Upper lobe of right lung (tissue), 1 donor: ENCODE measurements at regions not wholly inside any gene's neighbourhood (a gene's known extent, or its start where the extent isn't known, plus 50 kb on each side); places are given as distances from the start of the nearest gene placed in this dataset.
"Not testable (repeated sequence)": the region's sequence is repeated elsewhere in the genome, so short reads cannot be mapped to it uniquely, and the experiment has no call there.

Experiments used
- ATAC-seq: fragments of 200-7000 bp; cut with Tn5 transposase; one replicate; pipeline ENCODE4 v1.9.1; 2020; ENCODE audit warnings: mild to moderate bottlenecking, moderate library complexity
- DNase-seq: peaks from one replicate; pipeline ENCODE4 v3.0.0-alpha.2; 2020
- H3K27ac ChIP-seq: fragments of 200-600 bp; one replicate; pipeline ENCODE4 v1.8.0; 2022
- H3K27me3 ChIP-seq: fragments of 200-600 bp; one replicate; pipeline ENCODE4 v1.8.0; 2022; ENCODE audit warnings: mild to moderate bottlenecking
- H3K36me3 ChIP-seq: fragments of 200-600 bp; one replicate; pipeline ENCODE4 v1.8.0; 2022
- H3K4me1 ChIP-seq: fragments of 200-600 bp; one replicate; pipeline ENCODE4 v1.8.0; 2022
- H3K4me3 ChIP-seq: fragments of 200-600 bp; one replicate; pipeline ENCODE4 v1.8.0; 2022; ENCODE audit warnings: mild to moderate bottlenecking
- H3K9me3 ChIP-seq: fragments of 200-600 bp; one replicate; pipeline ENCODE4 v1.8.0; 2022
- CTCF ChIP-seq: fragments of 200-600 bp; IDR thresholded peaks from one replicate; pipeline ENCODE4 v1.8.0; 2022; ENCODE audit warnings: antibody characterized with exemption
- intact Hi-C: fragments of 100-400 bp; cut with DNase I; formaldehyde crosslinking; loops from one replicate; pipeline ENCODE4 v1.11.0; 2022
- donor health status: DM: no; HTN: yes; CAD: no; lungs with severe emphysema.

GRCh38 chr22:48920776-48921241 lies 906.9 kb downstream of the BRD1 start:
- Histone ChIP-seq H3K4me1 (no peaks in the 10 kb centered on the region), H3K9me3 (no peaks in the 10 kb centered on the region), H3K27ac (no peak overlapping the region), H3K27me3 (peaks cover 8% of the 10 kb centered on the region), H3K36me3 (no peaks in the 10 kb centered on the region), H3K4me3 (no peak overlapping the region)
- TF ChIP-seq CTCF = no peak
- ATAC-seq (no peak), DNase-seq (peak; percentile 47)
- intact Hi-C loops = no loop called here

DNA sequence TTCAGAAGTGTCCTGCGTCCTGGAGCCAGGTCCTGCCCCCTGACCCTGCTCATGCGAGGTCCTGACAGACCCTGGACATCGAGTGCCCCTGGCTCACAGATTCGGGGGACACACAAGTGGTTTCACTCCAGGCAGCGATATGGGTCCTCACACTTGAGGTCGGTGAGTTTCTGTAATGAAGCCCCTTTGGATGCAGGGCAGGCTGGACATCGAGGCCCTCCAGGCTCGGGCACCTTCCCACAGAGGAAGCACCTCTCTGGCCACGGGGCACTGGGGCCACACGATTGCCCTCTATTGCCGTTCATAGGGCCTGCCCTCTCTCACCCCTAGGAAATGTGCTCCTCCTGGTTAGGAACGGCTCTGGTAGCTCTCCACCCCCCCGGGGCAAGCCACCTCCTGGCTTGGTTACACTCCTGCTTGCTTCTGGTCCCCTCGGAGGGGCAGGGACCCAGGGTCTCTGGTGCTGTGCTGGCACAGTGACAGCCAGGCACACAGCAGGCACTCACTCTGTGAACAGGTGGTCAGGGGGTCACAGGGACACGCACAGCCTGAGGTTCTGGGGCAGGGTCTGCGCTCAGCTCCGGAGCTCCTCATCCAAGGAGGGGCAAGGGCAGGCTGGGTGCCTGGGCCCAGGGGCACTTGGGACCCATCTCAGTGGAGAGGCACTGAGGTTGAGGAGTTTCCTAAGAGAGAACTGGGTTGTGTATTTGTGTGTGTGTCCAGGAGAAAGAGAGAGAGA lies 907.7 kb downstream of the BRD1 start:
- Histone ChIP-seq H3K4me1 (no peaks in the 10 kb centered on the region), H3K9me3 (no peaks in the 10 kb centered on the region), H3K27ac (no peak overlapping the region), H3K27me3 (peaks cover 15% of the 10 kb centered on the region), H3K4me3 (no peak overlapping the region), H3K36me3 (no peaks in the 10 kb centered on the region)
- intact Hi-C loops = no loop called here
- ATAC-seq = peak; percentile 43
- TF ChIP-seq CTCF = no peak
- peak; percentile 49 for DNase-seq

GRCh38 chr22:48919187-48919590 lies 908.5 kb downstream of the BRD1 start:
- H3K36me3 ChIP-seq = no peaks in the 10 kb centered on the region
- intact Hi-C loops = no loop called here
- ATAC-seq (no peak), DNase-seq (peak; percentile 59)
- no peaks in the 10 kb centered on the region for H3K4me1 ChIP-seq
- peaks cover 20% of the 10 kb centered on the region for H3K27me3 ChIP-seq
- H3K9me3 ChIP-seq = no peaks in the 10 kb centered on the region
- TF ChIP-seq CTCF = no peak
- H3K4me3 ChIP-seq = no peak overlapping the region
- H3K27ac ChIP-seq = no peak overlapping the region

GRCh38 chr22:48918585-48919186 lies 909.0 kb downstream of the BRD1 start:
- ATAC-seq = no peak
- H3K4me1 ChIP-seq = no peaks in the 10 kb centered on the region
- TF ChIP-seq CTCF = no peak
- no peaks in the 10 kb centered on the region for H3K9me3 ChIP-seq
- H3K27ac ChIP-seq = no peak overlapping the region
- intact Hi-C loops = no loop called here
- H3K27me3 ChIP-seq = peaks cover 20% of the 10 kb centered on the region
- no peak for DNase-seq
- H3K4me3 ChIP-seq = no peak overlapping the region
- H3K36me3 ChIP-seq = no peaks in the 10 kb centered on the region

DNA sequence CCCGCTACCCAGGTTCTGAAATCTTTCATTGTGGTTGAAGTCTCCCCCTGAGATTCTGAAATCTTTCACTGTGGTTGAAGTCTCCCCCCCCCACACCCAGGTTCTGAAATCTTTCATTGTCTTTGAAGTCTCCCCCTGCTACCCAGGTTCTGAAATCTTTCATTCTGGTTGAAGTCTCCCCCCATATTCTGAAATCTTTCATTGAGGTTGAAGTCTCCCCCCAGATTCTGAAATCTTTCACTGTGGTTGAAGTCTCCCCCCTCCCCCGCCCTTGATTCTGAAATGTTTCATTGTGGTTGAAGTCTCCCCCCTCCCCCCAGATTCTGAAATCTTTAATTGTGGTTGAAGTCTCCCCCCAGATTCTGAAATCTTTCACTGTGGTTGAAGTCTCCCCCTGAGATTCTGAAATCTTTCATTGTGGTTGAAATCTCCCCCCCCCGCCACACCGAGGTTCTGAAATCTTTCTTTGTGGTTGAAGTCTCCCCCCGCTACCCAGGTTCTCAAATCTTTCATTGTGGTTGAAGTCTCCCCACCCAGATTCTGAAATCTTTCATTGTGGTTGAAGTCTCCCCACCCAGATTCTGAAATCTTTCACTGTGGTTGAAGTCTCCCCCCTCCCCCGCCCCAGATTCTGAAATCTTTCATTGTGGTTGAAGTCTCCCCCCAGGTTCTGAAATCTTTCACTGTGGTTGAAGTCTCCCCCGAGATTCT lies 915.2 kb downstream of the BRD1 start:
- peaks cover 16% of the 10 kb centered on the region for H3K27me3 ChIP-seq
- H3K36me3 ChIP-seq, intact Hi-C loops, H3K27ac ChIP-seq, H3K9me3 ChIP-seq, H3K4me3 ChIP-seq, ATAC-seq, DNase-seq, H3K4me1 ChIP-seq: not testable (repeated sequence)

DNA sequence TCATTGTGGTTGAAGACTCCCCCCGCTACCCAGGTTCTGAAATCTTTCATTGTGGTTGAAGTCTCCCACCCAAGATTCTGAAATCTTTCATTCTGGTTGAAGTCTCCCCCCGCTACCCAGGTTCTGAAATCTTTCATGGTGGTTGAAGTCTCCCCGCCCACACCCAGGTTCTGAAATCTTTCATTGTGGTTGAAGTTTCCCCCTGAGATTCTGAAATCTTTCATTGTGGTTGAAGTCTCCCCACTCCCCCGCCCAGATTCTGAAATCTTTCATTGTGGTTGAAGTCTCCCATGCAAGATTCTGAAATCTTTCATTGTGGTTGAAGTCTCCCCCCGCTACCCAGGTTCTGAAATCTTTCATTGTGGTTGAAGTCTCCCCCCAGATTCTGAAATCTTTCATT lies 916.0 kb downstream of the BRD1 start:
- H3K36me3 ChIP-seq, H3K9me3 ChIP-seq, H3K27ac ChIP-seq, H3K4me1 ChIP-seq, intact Hi-C loops, ATAC-seq, H3K4me3 ChIP-seq, DNase-seq: not testable (repeated sequence)
- H3K27me3 ChIP-seq = peaks cover 16% of the 10 kb centered on the region

GRCh38 chr22:48911067-48911466 lies 916.6 kb downstream of the BRD1 start:
- H3K4me3 ChIP-seq, ATAC-seq, H3K9me3 ChIP-seq, DNase-seq, H3K36me3 ChIP-seq, H3K27ac ChIP-seq, H3K4me1 ChIP-seq, intact Hi-C loops: not testable (repeated sequence)
- H3K27me3 ChIP-seq = peaks cover 15% of the 10 kb centered on the region
